OCI-LY1 (cell line): ENCODE measurements at regions not wholly inside any gene's neighbourhood (a gene's known extent, or its start where the extent isn't known, plus 50 kb on each side); places are given as distances from the start of the nearest gene placed in this dataset.

Source experiments
- H2AFZ ChIP-seq: fragments of 200-600 bp; sonication (generic), shearing (Covaris generic); 2 replicates; pipeline ENCODE4 v1.6.0; 2014; ENCODE audit warnings: antibody characterized with exemption, mild to moderate bottlenecking, low read length
- H3F3A ChIP-seq: fragments of 200-600 bp; sonication (generic), shearing (Covaris generic); 2 replicates; pipeline ENCODE4 v1.6.0; 2014; ENCODE audit warnings: mild to moderate bottlenecking, antibody characterized with exemption, low read length, moderate library complexity; ENCODE audit not compliant: insufficient read depth
- H3K27ac ChIP-seq: fragments of 200-600 bp; sonication (generic); 2 replicates; pipeline ENCODE4 v1.5.1; 2014; ENCODE audit warnings: low read length, mixed run types, mild to moderate bottlenecking, low read depth; ENCODE audit not compliant: poor library complexity, severe bottlenecking
- H3K27me3 ChIP-seq: fragments of 200-600 bp; sonication (generic); 2 replicates; pipeline ENCODE4 v1.6.0; 2014; ENCODE audit warnings: antibody characterized with exemption, mild to moderate bottlenecking, low read length, moderate library complexity; ENCODE audit not compliant: insufficient read depth
- H3K36me3 ChIP-seq: fragments of 200-600 bp; sonication (generic); 2 replicates; pipeline ENCODE4 v1.6.1; 2014; ENCODE audit warnings: mild to moderate bottlenecking, antibody characterized with exemption, low read length, moderate library complexity, mixed read lengths; ENCODE audit not compliant: insufficient read depth
- H3K4me1 ChIP-seq: fragments of 200-600 bp; sonication (generic); 2 replicates; pipeline ENCODE4 v1.5.1; 2014; ENCODE audit warnings: mild to moderate bottlenecking, low read length, moderate library complexity; ENCODE audit not compliant: insufficient read depth, severe bottlenecking
- H3K4me2 ChIP-seq: fragments of 200-600 bp; sonication (generic), shearing (Covaris generic); 2 replicates; pipeline ENCODE4 v1.6.1; 2014; ENCODE audit warnings: low read length
- H3K4me3 ChIP-seq: fragments of 200-600 bp; sonication (generic); 2 replicates; pipeline ENCODE4 v1.5.1; 2014; ENCODE audit warnings: low read length, low read depth, mild to moderate bottlenecking, mixed read lengths; ENCODE audit not compliant: poor library complexity, severe bottlenecking
- H3K79me2 ChIP-seq: fragments of 200-600 bp; shearing (Covaris generic); 2 replicates; pipeline ENCODE4 v1.6.1; 2016; ENCODE audit warnings: mixed run types, low read length, mixed read lengths; ENCODE audit not compliant: insufficient read depth
- H3K9ac ChIP-seq: fragments of 200-600 bp; sonication (generic), shearing (Covaris generic); 2 replicates; pipeline ENCODE4 v1.6.1; 2014; ENCODE audit warnings: mild to moderate bottlenecking, low read length, mixed read lengths
- H3K9me2 ChIP-seq: fragments of 200-600 bp; sonication (generic), shearing (Covaris generic); 2 replicates; pipeline ENCODE4 v1.6.1; 2014; ENCODE audit warnings: low read depth, mild to moderate bottlenecking, low read length, mixed read lengths
- H3K9me3 ChIP-seq: fragments of 200-600 bp; shearing (Covaris generic); 2 replicates; pipeline ENCODE4 v1.6.1; 2014; ENCODE audit warnings: low read length, mixed read lengths
- H4K20me1 ChIP-seq: fragments of 200-600 bp; sonication (generic), shearing (Covaris generic); 2 replicates; pipeline ENCODE4 v1.6.0; 2016; ENCODE audit warnings: mild to moderate bottlenecking, low read length; ENCODE audit not compliant: insufficient read depth
- CTCF ChIP-seq: fragments of 200-600 bp; sonication (generic), shearing (Covaris generic); IDR thresholded peaks from 2 replicates; pipeline ENCODE4 v1.5.1; 2017; ENCODE audit warnings: mild to moderate bottlenecking, antibody characterized with exemption, low read length, moderate library complexity, mixed read lengths
- EZH2 ChIP-seq: fragments of 200-600 bp; sonication (generic), shearing (Covaris generic); IDR thresholded peaks from 2 replicates; pipeline ENCODE4 v1.8.0; 2017; ENCODE audit warnings: borderline replicate concordance, mixed run types, mild to moderate bottlenecking, antibody characterized with exemption, low read length, moderate library complexity, mixed read lengths

- no peaks in the 10 kb centered on the region for H3K27me3 ChIP-seq
- no peak overlapping the region for H3K4me3 ChIP-seq
- H3K9ac ChIP-seq = no peak overlapping the region
- H3K9me3 ChIP-seq = no peaks in the 10 kb centered on the region
- no peak for TF ChIP-seq EZH2
- no peak for TF ChIP-seq CTCF
- no peak overlapping the region for H3K27ac ChIP-seq
- H3K9me2 ChIP-seq = no peaks in the 10 kb centered on the region
- H2AFZ ChIP-seq = no peak overlapping the region
- H4K20me1 ChIP-seq = no peaks in the 10 kb centered on the region
- no peaks in the 10 kb centered on the region for H3K36me3 ChIP-seq
- no peaks in the 10 kb centered on the region for H3K4me1 ChIP-seq
- H3K4me2 ChIP-seq = no peak overlapping the region
- H3K79me2 ChIP-seq = no peaks in the 10 kb centered on the region
- H3F3A ChIP-seq = no peaks in the 10 kb centered on the region
These were observed 535.2 kb upstream of the CDH2 start for GRCh38 chr18:28712172-28712571.

- Histone ChIP-seq H3K9ac (no peak overlapping the region), H3K4me1 (no peaks in the 10 kb centered on the region), H4K20me1 (no peaks in the 10 kb centered on the region), H3K27ac (no peak overlapping the region), H3F3A (no peaks in the 10 kb centered on the region), H2AFZ (no peak overlapping the region), H3K4me3 (no peak overlapping the region), H3K4me2 (no peak overlapping the region), H3K27me3 (no peaks in the 10 kb centered on the region), H3K9me3 (no peaks in the 10 kb centered on the region), H3K9me2 (no peaks in the 10 kb centered on the region), H3K79me2 (no peaks in the 10 kb centered on the region), H3K36me3 (no peaks in the 10 kb centered on the region)
- TF ChIP-seq CTCF (no peak), EZH2 (no peak)
These were observed 534.2 kb upstream of the CDH2 start for GRCh38 chr18:28711096-28711495.

DNA sequence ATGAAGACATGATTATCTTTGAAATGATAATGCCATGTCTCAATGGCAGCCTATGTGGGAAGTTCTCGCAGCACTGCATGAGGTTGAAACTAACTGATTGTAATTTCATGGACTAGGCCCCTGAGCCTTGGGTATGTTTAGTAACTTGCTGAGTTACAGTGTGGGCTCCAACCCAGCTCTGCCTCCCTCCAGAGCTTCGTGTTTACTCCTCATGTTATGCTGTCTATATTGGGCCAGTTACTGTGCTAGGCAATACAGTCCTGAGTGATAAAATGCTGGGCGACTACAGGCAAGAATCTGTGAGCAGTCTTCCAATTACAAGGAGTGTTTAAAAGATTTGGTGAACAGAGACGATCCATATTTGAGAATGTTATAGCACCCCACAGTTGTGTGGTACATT is 530.1 kb upstream of the CDH2 start:
- Histone ChIP-seq H3K79me2 (no peaks in the 10 kb centered on the region), H3K36me3 (no peaks in the 10 kb centered on the region), H3K4me2 (no peak overlapping the region), H3K27me3 (no peaks in the 10 kb centered on the region), H3K9me2 (no peaks in the 10 kb centered on the region), H3K9ac (no peak overlapping the region), H4K20me1 (no peaks in the 10 kb centered on the region), H2AFZ (no peak overlapping the region), H3K9me3 (no peaks in the 10 kb centered on the region), H3K4me1 (no peaks in the 10 kb centered on the region), H3F3A (no peaks in the 10 kb centered on the region), H3K4me3 (no peak overlapping the region), H3K27ac (no peak overlapping the region)
- TF ChIP-seq EZH2 (no peak), CTCF (no peak)
